HL-60 (cell line): ENCODE measurements at regions not wholly inside any gene's neighbourhood (a gene's known extent, or its start where the extent isn't known, plus 50 kb on each side); places are given as distances from the start of the nearest gene placed in this dataset.

Source experiments
- DNase-seq, 2 experiments: peaks; one replicate each; pipeline ENCODE4 v3.0.0-alpha.2; 2010 to 2020; ENCODE audit warnings: low read depth in 1 of 2, low spot score in 1 of 2
- H3K27ac ChIP-seq: fragments of 250-450 bp; sonication (Bioruptor Pico); replicated peaks from 2 replicates; pipeline ENCODE4 v1.5.1; 2020; ENCODE audit warnings: mild to moderate bottlenecking, moderate library complexity
- H3K27me3 ChIP-seq: fragments of 250-450 bp; sonication (Bioruptor Pico); 2 replicates; pipeline ENCODE4 v1.5.1; 2021; ENCODE audit warnings: mild to moderate bottlenecking, moderate library complexity; ENCODE audit not compliant: insufficient read depth, poor library complexity, severe bottlenecking
- H3K4me3 ChIP-seq: replicated peaks from 2 replicates; pipeline ENCODE4 v1.5.1; 2011; ENCODE audit warnings: mild to moderate bottlenecking, control low read depth, low read length; ENCODE audit not compliant: insufficient read depth
- GABPA ChIP-seq: IDR thresholded peaks from 2 replicates; pipeline ENCODE4 v1.6.1; 2012; ENCODE audit warnings: low read depth
- POLR2AphosphoS5 ChIP-seq: IDR thresholded peaks from 2 replicates; pipeline ENCODE4 v1.6.1; 2012; ENCODE audit warnings: low read depth
- REST ChIP-seq: IDR thresholded peaks from 2 replicates; pipeline ENCODE4 v1.6.1; 2012; ENCODE audit warnings: low read depth; ENCODE audit not compliant: insufficient replicate concordance
- SPI1 ChIP-seq: IDR thresholded peaks from 2 replicates; pipeline ENCODE4 v1.6.1; 2012; ENCODE audit warnings: low read depth, mild to moderate bottlenecking, borderline replicate concordance
- TF ChIP-seq, protein P1 (sequence below): IDR thresholded peaks from one replicate; pipeline ENCODE4 v1.5.1; 2011; ENCODE audit warnings: low read length, control low read depth, inconsistent platforms; ENCODE audit not compliant: insufficient read depth

DNA sequence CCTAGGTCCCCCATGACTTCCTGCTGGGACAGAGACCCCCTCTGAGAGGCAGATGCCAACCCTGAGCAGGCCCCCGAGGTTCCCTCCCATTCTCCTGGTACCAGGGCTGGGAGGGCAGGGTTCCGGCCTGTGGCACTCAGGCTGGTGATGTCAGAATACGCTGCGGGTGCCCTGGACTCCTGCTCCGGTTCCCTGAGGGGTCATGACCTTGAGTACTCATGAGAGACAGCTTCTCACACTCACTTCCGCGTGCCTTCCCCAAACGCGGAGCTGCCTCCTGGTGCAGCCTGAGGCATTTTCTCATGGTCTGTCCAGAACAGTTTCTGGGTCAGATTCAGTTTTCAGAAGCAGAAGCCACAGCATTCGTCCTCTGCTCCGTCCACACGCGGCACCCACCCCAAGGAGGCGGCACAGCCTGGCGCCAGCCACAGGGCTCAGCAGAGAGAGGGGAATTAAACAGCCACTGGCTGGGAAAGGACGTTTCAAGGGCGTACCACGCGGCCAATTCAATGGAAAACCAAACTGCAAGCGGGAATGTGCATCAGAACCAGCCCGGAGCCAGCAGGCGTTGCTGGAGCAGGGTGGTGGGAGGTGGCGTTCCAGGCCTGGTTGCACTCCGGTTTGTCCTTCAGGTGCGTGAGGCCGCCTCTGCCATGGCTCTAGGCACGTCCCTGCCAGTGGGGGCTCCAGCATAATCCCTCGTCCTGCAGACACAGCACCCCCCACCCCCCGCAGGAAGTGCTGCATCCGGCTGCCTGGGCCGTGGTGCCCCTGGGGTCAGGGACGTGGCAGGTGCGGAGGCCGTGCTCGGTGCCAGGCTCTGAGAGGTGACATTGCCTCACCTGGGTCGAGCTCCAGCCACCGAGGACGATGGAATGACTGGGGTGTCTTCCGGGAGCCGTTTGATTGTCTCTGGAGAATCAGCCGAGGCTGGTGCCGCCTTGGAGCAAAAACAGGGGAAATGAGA is 58.3 kb upstream of the BHLHE23 start:
- H3K27me3 ChIP-seq: no peaks in the 10 kb centered on the region
- no peak for DNase-seq

DNA sequence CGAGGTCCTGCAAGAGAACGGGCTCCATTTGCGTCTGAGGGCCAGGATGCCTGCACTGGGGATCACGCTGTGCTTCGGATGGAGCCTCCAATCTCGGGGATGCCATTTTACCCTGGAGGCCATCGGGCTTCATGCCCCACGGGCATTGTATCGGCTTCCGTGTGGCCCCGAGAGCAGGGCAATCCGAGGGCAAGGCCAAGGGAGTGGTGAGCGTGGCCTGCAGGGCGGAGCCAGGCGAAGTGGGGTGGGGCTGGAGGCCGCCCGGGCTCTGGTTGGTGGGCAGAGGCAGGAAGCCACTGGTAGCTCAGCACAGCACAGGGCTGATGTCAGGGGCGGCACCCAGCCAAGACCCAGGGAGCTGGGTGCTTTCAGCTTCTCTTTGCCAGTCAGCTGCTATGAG is 57.5 kb upstream of the BHLHE23 start:
- no peak for DNase-seq
- Histone ChIP-seq H3K27ac (no peak overlapping the region), H3K27me3 (no peaks in the 10 kb centered on the region), H3K4me3 (no peak overlapping the region)
- TF ChIP-seq GABPA (no peak), SPI1 (no peak), REST (no peak), POLR2AphosphoS5 (no peak)
- TF ChIP-seq, protein P1, sequence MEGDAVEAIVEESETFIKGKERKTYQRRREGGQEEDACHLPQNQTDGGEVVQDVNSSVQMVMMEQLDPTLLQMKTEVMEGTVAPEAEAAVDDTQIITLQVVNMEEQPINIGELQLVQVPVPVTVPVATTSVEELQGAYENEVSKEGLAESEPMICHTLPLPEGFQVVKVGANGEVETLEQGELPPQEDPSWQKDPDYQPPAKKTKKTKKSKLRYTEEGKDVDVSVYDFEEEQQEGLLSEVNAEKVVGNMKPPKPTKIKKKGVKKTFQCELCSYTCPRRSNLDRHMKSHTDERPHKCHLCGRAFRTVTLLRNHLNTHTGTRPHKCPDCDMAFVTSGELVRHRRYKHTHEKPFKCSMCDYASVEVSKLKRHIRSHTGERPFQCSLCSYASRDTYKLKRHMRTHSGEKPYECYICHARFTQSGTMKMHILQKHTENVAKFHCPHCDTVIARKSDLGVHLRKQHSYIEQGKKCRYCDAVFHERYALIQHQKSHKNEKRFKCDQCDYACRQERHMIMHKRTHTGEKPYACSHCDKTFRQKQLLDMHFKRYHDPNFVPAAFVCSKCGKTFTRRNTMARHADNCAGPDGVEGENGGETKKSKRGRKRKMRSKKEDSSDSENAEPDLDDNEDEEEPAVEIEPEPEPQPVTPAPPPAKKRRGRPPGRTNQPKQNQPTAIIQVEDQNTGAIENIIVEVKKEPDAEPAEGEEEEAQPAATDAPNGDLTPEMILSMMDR: no peak

More for the DNA sequence above, 58.3 kb upstream of the BHLHE23 start:
- TF ChIP-seq, protein P1: no peak
- no peak for TF ChIP-seq SPI1
- TF ChIP-seq REST: no peak
- TF ChIP-seq POLR2AphosphoS5: no peak
- no peak for TF ChIP-seq GABPA
- Histone ChIP-seq H3K4me3 (no peak overlapping the region), H3K27ac (no peak overlapping the region)

DNA sequence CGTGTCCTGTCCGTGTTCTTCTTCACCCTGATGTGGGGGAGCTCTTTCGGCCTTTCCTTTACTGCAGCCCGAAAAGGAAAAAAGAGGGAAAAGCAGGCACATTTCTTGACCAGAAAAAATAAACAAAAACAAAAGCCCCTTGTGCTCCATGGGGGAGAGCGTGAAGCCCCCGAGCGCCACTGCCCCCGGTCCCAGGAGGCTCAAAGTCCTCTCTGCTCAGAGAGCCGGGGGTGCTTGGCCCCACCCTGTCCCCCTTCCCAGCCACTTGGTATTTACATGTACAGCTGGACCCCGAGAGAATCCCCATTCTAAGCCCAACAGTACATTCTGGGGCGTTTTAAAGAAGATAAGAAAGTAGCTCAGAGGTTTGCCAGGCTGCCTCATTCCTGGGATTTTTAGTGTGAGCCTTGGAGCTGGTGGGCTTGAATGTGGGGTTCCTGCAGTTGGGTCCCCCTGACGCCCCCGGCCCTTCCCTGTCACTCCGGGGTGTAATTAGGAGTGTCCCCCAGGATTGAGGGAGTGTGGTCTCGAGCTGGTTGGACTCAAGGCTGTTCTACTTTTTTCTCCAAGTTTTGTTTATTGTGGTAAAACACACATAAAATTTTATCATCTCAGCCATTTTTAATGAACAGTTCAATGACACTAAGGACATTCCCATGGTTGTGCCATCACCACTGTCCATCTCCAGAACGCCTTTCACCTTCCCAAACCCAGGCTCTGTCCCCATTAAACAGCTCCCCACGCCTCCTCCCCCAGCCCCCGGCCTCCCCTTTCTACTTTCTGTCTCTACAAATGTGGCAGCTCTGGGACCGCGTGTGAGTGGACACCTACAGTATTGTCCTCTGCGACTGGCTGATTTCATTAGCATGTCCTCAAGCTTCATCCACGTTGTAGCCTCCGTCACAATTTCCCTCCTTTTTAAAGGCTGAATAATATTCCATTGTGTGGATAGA is 55.7 kb upstream of the BHLHE23 start:
- DNase-seq: no peak
- no peaks in the 10 kb centered on the region for H3K27me3 ChIP-seq
- no peak overlapping the region for H3K4me3 ChIP-seq
- no peak overlapping the region for H3K27ac ChIP-seq
- TF ChIP-seq REST: no peak
- TF ChIP-seq POLR2AphosphoS5: no peak
- TF ChIP-seq, protein P1: no peak
- TF ChIP-seq GABPA: no peak
- no peak for TF ChIP-seq SPI1
